ENCODE measurements at regions not wholly inside any gene's neighbourhood (a gene's known extent, or its start where the extent isn't known, plus 50 kb on each side); places are given as distances from the start of the nearest gene placed in this dataset.
"Not testable (repeated sequence)": the region's sequence is repeated elsewhere in the genome, so short reads cannot be mapped to it uniquely, and the experiment has no call there.

- no peak for DNase-seq (ENCODE audit: low read depth in 2 of 2)
Observed at GRCh38 chr20:59460352-59460751, 144.0 kb upstream of the PHACTR3 start.

DNA sequence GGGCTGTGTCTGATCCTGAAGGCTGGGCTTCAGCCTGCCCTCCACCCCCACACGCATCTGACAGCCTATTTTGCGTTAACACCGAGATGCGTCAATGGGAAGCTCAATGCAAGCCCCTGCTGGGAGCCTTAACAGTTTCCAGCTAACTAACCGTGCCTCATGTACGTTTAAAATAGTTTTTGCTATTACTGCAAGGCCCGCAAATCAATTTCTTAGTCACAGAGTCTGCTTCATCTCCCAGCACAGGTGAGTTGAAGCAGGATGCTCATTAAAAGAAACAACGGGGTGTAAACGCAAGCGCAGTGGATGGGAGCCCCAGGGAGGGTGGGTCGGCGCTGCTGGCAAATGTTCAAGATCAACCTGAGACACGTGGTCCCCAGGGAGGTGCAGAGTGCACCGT, 142.8 kb upstream of the PHACTR3 start:
- DNase-seq (ENCODE audit: low read depth in 2 of 2), result no peak

GRCh38 chr20:59462249-59462648, 142.1 kb upstream of the PHACTR3 start:
- DNase-seq (ENCODE audit: low read depth in 2 of 2), result no peak

- no peak for DNase-seq (ENCODE audit: low read depth in 2 of 2)
Observed at GRCh38 chr20:59463541-59463940, 140.8 kb upstream of the PHACTR3 start.

DNA sequence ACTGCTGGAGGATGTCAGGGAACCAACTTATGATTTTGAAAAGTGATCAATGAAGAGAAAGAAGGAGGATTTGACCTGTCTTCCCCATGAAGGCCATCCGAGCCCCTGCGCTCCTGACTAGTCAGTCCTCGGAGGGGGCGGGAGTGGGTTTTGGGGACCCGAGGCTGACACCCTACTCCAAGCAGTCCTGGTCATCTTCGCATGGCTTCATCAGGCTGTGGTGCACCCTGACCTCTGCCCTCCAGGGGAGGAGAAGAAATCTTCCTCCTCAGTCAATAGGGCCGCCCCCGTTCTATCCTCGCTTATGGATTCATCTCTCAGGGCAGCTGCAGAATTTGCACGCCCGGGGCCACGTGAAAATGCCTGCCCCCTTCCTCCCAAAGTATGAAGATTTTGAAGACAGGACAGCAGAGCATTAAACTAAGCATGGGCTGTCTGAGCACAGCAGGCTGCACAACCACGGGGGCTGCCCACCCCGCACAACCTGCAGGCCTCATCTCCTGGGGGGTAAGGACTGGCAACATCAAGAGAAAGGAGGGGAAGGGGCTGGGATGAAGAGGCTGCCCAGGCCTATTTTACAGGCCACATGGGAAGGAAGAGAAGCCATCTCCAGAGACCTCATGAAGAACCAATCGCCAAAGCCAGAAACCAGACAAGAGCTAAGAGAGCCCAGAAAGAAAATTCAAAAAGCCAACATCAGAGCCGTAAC, 138.1 kb upstream of the PHACTR3 start:
- no peak for DNase-seq (ENCODE audit: low read depth in 2 of 2)

GRCh38 chr20:59468831-59469230, 135.5 kb upstream of the PHACTR3 start:
- no peak for DNase-seq (ENCODE audit: low read depth in 2 of 2)

DNA sequence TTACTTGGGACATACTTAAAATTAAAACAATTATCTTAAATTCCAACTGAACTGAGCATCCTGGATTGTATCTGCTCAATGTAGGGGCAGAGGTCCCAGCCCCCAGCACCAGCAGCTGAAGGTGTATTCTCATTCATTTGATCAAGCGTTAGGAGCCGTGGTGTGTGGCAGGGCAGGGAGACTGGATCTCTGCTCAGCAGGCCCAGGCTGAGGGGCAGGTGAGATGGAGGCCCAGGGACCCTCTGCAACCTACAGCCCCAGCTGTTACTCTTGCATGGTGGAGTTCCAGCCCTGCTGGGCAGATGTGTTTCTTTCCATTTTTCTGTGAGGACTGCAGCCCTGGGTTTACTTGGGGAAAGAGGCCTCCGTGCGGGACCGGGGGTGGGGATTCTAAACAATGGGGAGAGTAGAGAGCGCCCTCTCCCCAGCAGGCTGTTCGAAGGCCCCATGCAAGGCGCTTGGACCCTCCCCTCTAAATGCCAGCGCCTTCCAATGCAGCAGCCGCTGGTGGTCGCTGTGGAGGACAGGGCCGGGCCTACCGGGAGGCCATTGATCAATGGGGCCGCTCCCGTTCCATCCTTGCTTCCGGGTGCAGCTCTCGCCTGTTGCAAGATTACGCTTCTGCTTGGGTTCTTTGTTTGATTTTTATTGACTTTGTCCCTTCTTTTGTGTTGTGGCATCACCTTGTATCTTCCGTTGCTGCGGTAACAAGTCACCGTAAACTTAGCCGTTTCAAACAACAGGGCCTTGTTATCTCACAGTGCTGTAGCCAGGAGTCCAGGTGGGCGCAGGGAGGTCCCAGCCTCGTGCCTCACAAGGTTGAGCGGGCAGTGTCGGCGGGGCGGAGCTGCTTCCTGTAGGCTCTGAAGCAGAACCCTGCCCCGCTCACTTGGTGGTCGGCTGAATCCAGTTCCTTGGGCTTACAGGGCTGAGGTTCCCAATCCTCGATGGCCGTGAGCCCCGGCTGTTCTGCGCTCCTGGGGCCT, 134.8 kb upstream of the PHACTR3 start:
- DNase-seq (ENCODE audit: low read depth in 2 of 2), result no peak

DNA sequence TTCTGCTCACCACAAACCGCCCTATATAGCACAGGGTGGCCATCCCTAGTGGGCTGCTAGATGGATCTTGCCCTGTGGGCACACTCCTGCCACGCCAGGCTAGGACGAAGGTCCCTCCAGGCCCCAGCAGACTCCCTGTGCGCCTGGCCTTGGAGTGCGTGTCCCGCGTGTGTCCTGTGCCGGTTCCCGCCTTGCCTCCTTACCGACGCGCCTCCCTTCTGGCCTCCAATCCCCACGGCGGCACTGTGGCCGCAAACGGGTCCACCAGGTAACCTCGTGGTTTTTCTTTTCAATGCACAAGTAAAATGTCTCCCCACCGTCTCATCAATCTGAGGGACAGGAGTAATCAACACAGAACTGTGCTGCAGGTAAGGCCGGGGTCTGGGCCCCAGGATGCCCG, 133.8 kb upstream of the PHACTR3 start:
- DNase-seq (ENCODE audit: low read depth in 2 of 2), result no peak

DNA sequence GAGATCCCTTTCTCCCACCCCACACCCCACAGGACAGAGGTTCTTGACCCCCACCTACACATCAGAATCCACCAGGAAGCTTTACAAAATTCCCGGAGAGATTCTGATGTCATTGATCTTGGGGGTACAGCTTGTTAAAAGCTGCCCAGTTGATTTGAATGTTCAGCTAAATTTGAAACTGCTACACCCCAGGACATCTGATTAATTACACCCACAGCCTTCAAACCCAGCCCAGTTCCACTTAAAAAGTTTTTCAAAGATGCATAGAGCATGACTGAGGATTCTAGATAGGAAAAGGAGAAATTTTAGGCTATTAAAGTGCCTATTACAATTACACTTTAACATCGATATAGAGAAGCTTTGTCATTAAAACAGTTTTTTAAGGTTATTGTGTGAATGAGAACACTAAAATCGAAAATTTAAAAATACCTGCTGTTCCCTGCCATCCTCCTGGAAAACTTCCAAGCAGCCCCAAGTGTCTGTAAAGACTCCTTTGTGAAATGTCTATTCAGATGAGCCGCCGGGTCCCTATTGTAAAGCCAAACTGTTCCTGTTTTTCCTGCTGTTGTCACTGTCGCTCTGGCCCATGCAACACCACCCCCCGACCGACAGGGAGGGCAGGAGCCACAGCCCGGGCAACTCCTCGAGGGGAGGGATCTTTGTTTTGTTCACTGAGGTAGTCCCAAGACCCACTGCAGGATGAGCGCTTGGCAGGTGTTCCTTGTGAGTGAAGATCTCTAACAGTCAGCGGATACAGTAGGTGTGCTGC, 132.5 kb upstream of the PHACTR3 start:
- no peak for DNase-seq (ENCODE audit: low read depth in 2 of 2)

DNA sequence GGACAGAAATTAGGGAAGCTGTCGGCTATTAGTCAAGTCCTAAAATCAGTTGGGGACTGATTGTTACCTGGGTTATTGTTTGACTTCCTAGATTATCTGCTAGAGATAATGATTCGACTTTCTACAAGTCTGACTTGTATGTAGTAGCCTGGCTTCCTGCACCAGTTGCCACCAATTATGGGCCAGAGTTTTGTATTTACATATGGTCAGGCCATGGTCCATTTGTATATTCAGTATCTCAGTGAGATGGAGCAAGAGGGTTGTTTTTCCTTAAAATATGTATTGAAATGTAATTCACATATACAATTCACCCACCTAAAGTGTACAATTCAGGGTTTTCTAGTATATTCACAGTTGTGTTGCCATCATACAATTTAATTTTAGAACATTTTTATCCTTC, 130.6 kb upstream of the PHACTR3 start:
- no peak for DNase-seq (ENCODE audit: low read depth in 2 of 2)

GRCh38 chr20:59481067-59481466, 123.3 kb upstream of the PHACTR3 start:
- DNase-seq (ENCODE audit: low read depth in 2 of 2), result no peak

DNA sequence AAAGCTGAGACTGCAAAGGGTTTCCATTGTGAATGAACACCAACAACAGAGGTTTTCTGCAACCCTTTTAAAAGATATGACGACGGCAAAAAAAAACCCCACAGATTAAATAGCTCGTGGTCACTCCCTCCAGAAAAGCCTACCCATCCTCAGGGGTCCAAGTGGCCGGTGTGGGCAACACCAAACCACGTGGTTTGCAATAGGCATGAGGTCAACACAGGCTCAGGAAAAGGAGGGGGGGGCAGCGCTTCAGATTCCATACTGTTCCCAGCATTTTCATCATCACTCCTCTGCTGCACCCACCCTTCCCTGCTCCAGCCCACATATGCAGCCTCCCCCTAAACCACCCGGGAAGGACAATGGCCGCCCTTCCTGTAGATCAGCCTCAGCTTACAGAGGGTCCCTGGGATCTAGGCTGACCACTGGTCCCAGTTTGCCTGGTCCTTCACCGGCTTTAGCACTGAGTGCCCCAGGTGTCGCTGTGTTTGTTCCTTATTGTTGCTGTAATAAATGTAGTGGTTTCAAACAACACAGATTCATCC, 122.8 kb upstream of the PHACTR3 start:
- DNase-seq (ENCODE audit: low read depth in 2 of 2), result no peak

DNA sequence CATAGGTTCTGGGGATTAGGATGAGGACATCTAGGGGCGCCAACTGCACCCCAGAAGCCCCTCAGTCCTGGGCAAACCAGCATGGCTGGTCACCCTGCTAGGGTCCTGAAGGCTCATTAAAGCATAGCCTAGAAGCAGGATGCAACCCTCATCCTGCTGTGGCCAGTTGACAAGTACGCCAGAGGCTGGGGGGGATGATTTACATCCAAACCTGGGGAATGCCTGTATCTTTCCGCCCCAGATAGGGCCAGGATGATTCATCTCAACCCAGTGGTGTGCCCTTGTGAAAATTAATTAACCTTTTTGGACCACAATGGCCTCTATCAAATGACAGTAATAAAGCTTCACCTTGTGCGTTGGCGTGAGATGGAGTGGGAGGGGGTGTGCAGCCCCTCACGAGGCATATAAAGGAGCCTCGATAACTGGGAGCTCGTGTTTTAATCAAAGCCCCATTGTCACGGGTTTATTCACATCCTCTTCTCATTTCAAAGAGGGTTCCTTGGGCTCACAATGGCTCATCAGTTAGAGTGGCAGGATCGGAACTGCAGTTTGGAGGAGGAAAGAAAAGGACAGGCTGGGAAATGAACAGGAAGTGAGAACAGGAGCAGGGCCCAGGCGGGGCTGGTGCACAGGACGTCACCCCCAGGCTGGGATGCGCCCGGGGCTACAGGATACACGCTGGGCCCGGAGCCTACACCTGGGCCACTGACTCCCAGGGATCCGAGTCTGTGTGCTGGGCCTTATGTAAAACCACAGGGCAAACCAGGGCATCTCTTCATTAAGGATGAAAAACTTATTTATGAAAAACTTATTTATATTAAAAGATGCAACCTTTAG, 121.8 kb upstream of the PHACTR3 start:
- no peak for DNase-seq (ENCODE audit: low read depth in 2 of 2)

DNA sequence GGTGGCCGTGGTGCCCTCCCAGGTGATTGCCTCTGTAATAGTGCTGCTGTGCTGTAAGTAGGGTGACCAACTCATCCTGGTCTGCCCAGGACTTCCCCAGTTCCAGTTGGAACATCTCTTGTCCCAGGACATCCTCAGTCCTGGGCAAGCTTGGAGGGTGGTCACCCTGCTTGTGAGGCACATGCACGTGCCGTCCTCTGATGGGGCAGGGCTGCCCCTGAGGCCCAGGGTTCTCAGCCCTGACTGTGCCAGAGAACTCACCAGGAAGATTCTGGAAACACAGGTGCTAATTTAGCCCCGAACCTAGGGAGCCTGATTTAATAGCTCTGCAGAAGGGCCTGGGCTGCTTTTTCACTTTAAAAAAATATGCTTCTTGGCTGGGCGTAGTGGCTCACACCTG, 120.9 kb upstream of the PHACTR3 start:
- no peak for DNase-seq (ENCODE audit: low read depth in 2 of 2)

- DNase-seq (ENCODE audit: low read depth in 2 of 2), result no peak
Observed at GRCh38 chr20:59484228-59484627, 120.1 kb upstream of the PHACTR3 start.

GRCh38 chr20:59485576-59486454, 118.5 kb upstream of the PHACTR3 start:
- DNase-seq (ENCODE audit: low read depth in 2 of 2), result no peak

DNA sequence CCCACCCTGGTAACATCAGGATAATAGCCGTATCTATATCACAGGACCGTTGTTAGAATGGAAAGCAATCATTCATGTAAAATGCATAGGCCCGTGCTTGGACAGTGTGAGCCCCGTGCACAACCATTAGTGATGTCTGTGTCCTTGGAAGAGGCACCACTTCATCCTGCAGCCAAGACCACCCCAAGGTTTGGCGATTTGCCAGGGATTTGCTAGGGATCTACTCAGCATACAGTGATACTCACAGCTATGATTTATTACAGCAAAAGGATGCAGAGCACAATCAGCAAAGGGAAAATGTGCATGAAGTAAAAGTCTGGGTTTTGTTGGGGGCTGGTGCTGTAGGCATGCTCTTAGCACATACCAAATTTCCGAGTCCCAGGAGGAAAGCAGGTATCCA, 115.9 kb upstream of the PHACTR3 start:
- DNase-seq (ENCODE audit: low read depth in 2 of 2), result not testable (repeated sequence)

- DNase-seq (ENCODE audit: low read depth in 2 of 2), result not testable (repeated sequence)
Observed at GRCh38 chr20:59490196-59491004, 113.9 kb upstream of the PHACTR3 start.

DNA sequence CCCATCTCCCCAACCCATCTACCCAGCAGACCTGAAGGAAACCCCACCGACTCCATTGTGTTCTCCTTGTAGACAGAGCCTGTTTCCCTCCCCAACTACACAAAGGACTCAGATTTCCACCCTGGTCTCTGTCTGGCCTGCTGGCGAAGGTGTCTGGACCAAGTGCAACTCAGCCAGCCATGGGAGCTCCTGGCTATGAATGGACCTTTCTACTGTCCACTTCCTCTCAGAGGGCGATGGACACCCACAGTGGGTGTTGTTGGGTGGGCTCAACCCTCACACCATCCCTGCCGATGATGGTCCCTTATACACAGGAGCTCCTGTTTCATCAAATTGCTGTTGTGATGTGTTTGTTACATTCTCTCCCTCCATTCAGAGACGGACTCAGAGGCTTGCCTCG, 112.5 kb upstream of the PHACTR3 start:
- no peak for DNase-seq (ENCODE audit: low read depth in 2 of 2)

Data from stimulated activated CD8-positive, alpha-beta memory T cell treated with anti-CD3 and anti-CD28 coated beads, Interleukin-2, amount 100 ng/mL, for 1 hour (primary cell).